Osteoblast (primary cell): ENCODE measurements at regions not wholly inside any gene's neighbourhood (a gene's known extent, or its start where the extent isn't known, plus 50 kb on each side); places are given as distances from the start of the nearest gene placed in this dataset.

Source experiments
- DNase-seq: peaks from one replicate; pipeline ENCODE4 v3.0.0; 2011; ENCODE audit warnings: low spot score, mixed read lengths; ENCODE audit not compliant: insufficient read length; ENCODE audit errors: missing footprints
- H2AFZ ChIP-seq: 2 replicates; pipeline ENCODE4 v1.6.0; 2011; ENCODE audit warnings: mild to moderate bottlenecking, low read length
- H3K27ac ChIP-seq: 2 replicates; pipeline ENCODE4 v1.5.1; 2011; ENCODE audit warnings: mild to moderate bottlenecking, low read depth, low read length, moderate library complexity
- H3K27me3 ChIP-seq: 2 replicates; pipeline ENCODE4 v1.6.0; 2012; ENCODE audit warnings: mild to moderate bottlenecking, control low read depth, inconsistent platforms, low read length, moderate library complexity; ENCODE audit not compliant: insufficient read depth
- H3K36me3 ChIP-seq: 2 replicates; pipeline ENCODE4 v1.5.1; 2011; ENCODE audit warnings: mild to moderate bottlenecking, low read length, control low read depth, moderate library complexity; ENCODE audit not compliant: insufficient read depth
- H3K4me1 ChIP-seq: 2 replicates; pipeline ENCODE4 v1.5.1; 2011; ENCODE audit warnings: mild to moderate bottlenecking, low read length, control low read depth, moderate library complexity; ENCODE audit not compliant: insufficient read depth
- H3K4me2 ChIP-seq: 2 replicates; pipeline ENCODE4 v1.6.0; 2011; ENCODE audit warnings: mild to moderate bottlenecking, low read length; ENCODE audit not compliant: insufficient read depth
- H3K4me3 ChIP-seq: fragments of 200-600 bp; sonication (generic); 3 replicates; pipeline ENCODE4 v1.5.1; 2012; ENCODE audit warnings: mild to moderate bottlenecking, low read length, inconsistent platforms; ENCODE audit not compliant: insufficient read depth
- H3K79me2 ChIP-seq: 2 replicates; pipeline ENCODE4 v1.6.0; 2012; ENCODE audit warnings: mild to moderate bottlenecking, low read length, control low read depth, inconsistent platforms; ENCODE audit not compliant: insufficient read depth
- H3K9me3 ChIP-seq: 2 replicates; pipeline ENCODE4 v1.5.1; 2011; ENCODE audit warnings: low read depth, low read length, control low read depth
- H4K20me1 ChIP-seq: 2 replicates; pipeline ENCODE4 v1.6.0; 2012; ENCODE audit warnings: mild to moderate bottlenecking, low read length, control low read depth; ENCODE audit not compliant: insufficient read depth
- CTCF ChIP-seq: IDR thresholded peaks from 2 replicates; pipeline ENCODE4 v1.5.1; 2011; ENCODE audit warnings: mild to moderate bottlenecking, low read depth, low read length, moderate library complexity; ENCODE audit errors: extremely low read depth

GRCh38 chr1:216804111-216804510 lies 80.9 kb upstream of the ESRRG start:
- DNase-seq: no peak
- H3K4me1 ChIP-seq: no peaks in the 10 kb centered on the region
- H3K4me2 ChIP-seq: no peak overlapping the region
- H2AFZ ChIP-seq: no peak overlapping the region
- H3K9me3 ChIP-seq: peaks cover 1% of the 10 kb centered on the region
- H3K79me2 ChIP-seq: no peaks in the 10 kb centered on the region
- H3K27ac ChIP-seq: no peak overlapping the region
- no peaks in the 10 kb centered on the region for H4K20me1 ChIP-seq
- H3K27me3 ChIP-seq: no peaks in the 10 kb centered on the region
- H3K36me3 ChIP-seq: no peaks in the 10 kb centered on the region
- TF ChIP-seq CTCF: no peak
- no peak overlapping the region for H3K4me3 ChIP-seq

- H2AFZ ChIP-seq: no peak overlapping the region
- H3K27ac ChIP-seq: no peak overlapping the region
- H3K27me3 ChIP-seq: no peaks in the 10 kb centered on the region
- H3K9me3 ChIP-seq: no peaks in the 10 kb centered on the region
- no peak for TF ChIP-seq CTCF
- no peaks in the 10 kb centered on the region for H3K4me1 ChIP-seq
- no peak for DNase-seq
- no peaks in the 10 kb centered on the region for H3K36me3 ChIP-seq
- H3K79me2 ChIP-seq: no peaks in the 10 kb centered on the region
- no peaks in the 10 kb centered on the region for H4K20me1 ChIP-seq
- no peak overlapping the region for H3K4me3 ChIP-seq
- no peak overlapping the region for H3K4me2 ChIP-seq
Observed at GRCh38 chr1:216794586-216794985, 71.4 kb upstream of the ESRRG start.

DNA sequence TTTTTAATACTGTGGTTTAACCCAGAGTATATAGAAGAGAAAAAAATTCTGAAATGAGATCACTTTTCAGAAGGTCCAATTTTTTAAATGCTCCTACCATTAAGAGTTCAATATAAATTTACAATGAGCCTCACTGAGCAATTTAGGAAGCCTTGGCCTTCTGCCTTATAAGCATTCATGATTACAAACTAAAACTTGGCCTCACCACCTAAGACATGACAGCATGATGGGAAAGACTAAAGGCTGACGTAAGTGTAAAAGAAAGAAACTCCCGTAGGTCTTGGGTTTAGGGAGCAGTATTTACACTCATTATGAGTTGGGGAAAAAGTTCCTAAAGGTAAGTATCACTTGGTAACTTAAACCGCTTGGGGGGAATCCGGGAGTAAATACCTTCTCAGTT lies 70.7 kb upstream of the ESRRG start:
- Histone ChIP-seq H3K9me3 (no peaks in the 10 kb centered on the region), H3K27ac (no peak overlapping the region), H3K4me1 (no peaks in the 10 kb centered on the region), H3K27me3 (no peaks in the 10 kb centered on the region), H2AFZ (no peak overlapping the region), H3K4me2 (no peak overlapping the region), H3K4me3 (no peak overlapping the region), H3K36me3 (no peaks in the 10 kb centered on the region), H4K20me1 (no peaks in the 10 kb centered on the region), H3K79me2 (no peaks in the 10 kb centered on the region)
- TF ChIP-seq CTCF: no peak
- DNase-seq: no peak

DNA sequence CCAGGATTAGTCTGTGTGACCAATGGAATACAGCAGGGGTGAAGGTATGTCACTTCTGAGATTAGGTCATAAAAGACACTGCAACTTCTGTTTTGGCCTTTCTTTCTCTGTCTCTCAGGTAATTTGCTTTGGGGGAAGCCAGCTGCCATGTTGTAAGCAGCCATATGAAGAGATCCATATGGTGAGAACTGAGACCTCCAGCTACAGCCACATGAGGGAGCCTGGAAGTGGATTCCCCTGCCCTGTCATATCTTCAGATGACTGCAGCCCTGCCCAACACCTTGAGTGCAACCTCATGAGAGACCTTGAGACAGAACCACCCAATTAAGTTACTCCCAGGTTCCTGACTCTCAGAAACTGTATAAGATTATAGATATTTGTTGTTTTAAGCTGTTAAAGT lies 70.1 kb upstream of the ESRRG start:
- no peaks in the 10 kb centered on the region for H3K27me3 ChIP-seq
- no peaks in the 10 kb centered on the region for H4K20me1 ChIP-seq
- no peak overlapping the region for H2AFZ ChIP-seq
- TF ChIP-seq CTCF: no peak
- no peaks in the 10 kb centered on the region for H3K79me2 ChIP-seq
- no peak for DNase-seq
- H3K27ac ChIP-seq: no peak overlapping the region
- no peaks in the 10 kb centered on the region for H3K4me1 ChIP-seq
- no peaks in the 10 kb centered on the region for H3K36me3 ChIP-seq
- no peak overlapping the region for H3K4me3 ChIP-seq
- no peak overlapping the region for H3K4me2 ChIP-seq
- no peaks in the 10 kb centered on the region for H3K9me3 ChIP-seq
